H9 (cell line): ENCODE measurements at regions not wholly inside any gene's neighbourhood (a gene's known extent, or its start where the extent isn't known, plus 50 kb on each side); places are given as distances from the start of the nearest gene placed in this dataset.

Experiments
- DNase-seq: peaks from one replicate; pipeline ENCODE4 v3.0.0-alpha.2; 2017
- H2AFZ ChIP-seq: one replicate; pipeline ENCODE4 v1.6.1; 2013; ENCODE audit warnings: mild to moderate bottlenecking, low read length, control low read depth, moderate library complexity
- H2AK5ac ChIP-seq: 2 replicates; pipeline ENCODE4 v1.6.1; 2013; ENCODE audit warnings: low read length, control low read depth, mixed read lengths; ENCODE audit not compliant: insufficient read length
- H2BK120ac ChIP-seq: one replicate; pipeline ENCODE4 v1.6.1; 2013; ENCODE audit warnings: low read depth, mild to moderate bottlenecking, low read length, control low read depth, inconsistent platforms; ENCODE audit not compliant: poor library complexity, severe bottlenecking
- H2BK12ac ChIP-seq: 2 replicates; pipeline ENCODE4 v1.6.1; 2013; ENCODE audit warnings: low read length, control low read depth, mixed read lengths, low read depth; ENCODE audit not compliant: insufficient read length
- H2BK15ac ChIP-seq: 2 replicates; pipeline ENCODE4 v1.6.1; 2013; ENCODE audit warnings: low read depth, low read length, control low read depth
- H2BK20ac ChIP-seq: one replicate; pipeline ENCODE4 v1.6.1; 2013; ENCODE audit warnings: low read depth, mild to moderate bottlenecking, low read length, control low read depth, inconsistent platforms; ENCODE audit not compliant: poor library complexity, severe bottlenecking
- H2BK5ac ChIP-seq: 2 replicates; pipeline ENCODE4 v1.6.1; 2013; ENCODE audit warnings: low read length, control low read depth, mixed read lengths; ENCODE audit not compliant: insufficient read length
- H3K14ac ChIP-seq: 2 replicates; pipeline ENCODE4 v1.6.1; 2013; ENCODE audit warnings: low read length, control low read depth; ENCODE audit not compliant: insufficient read depth
- H3K18ac ChIP-seq: 2 replicates; pipeline ENCODE4 v1.6.1; 2013; ENCODE audit warnings: low read depth, mild to moderate bottlenecking, mixed read lengths, low read length, control low read depth; ENCODE audit not compliant: insufficient read length
- H3K23ac ChIP-seq: 2 replicates; pipeline ENCODE4 v1.6.1; 2013; ENCODE audit warnings: low read length, control low read depth, mixed read lengths, low read depth; ENCODE audit not compliant: insufficient read length
- H3K23me2 ChIP-seq: 2 replicates; pipeline ENCODE4 v1.6.1; 2013; ENCODE audit warnings: low read depth, mild to moderate bottlenecking, mixed read lengths, low read length, control low read depth; ENCODE audit not compliant: insufficient read length, poor library complexity, severe bottlenecking
- H3K27ac ChIP-seq: 2 replicates; pipeline ENCODE4 v1.5.1; 2013; ENCODE audit warnings: low read length, control low read depth, mixed read lengths, low read depth; ENCODE audit not compliant: insufficient read length
- H3K27me3 ChIP-seq: 2 replicates; pipeline ENCODE4 v1.6.1; 2013; ENCODE audit warnings: low read length, control low read depth, inconsistent platforms; ENCODE audit not compliant: insufficient read depth
- H3K4ac ChIP-seq: 2 replicates; pipeline ENCODE4 v1.6.1; 2013; ENCODE audit warnings: low read depth, mild to moderate bottlenecking, control low read depth, inconsistent platforms, low read length, moderate library complexity
- H3K4me1 ChIP-seq: 2 replicates; pipeline ENCODE4 v1.6.1; 2013; ENCODE audit warnings: low read length, control low read depth, inconsistent platforms; ENCODE audit not compliant: insufficient read depth
- H3K4me2 ChIP-seq: 2 replicates; pipeline ENCODE4 v1.6.1; 2013; ENCODE audit warnings: low read length, control low read depth, mixed read lengths; ENCODE audit not compliant: insufficient read length, insufficient read depth
- H3K56ac ChIP-seq: 2 replicates; pipeline ENCODE4 v1.6.1; 2013; ENCODE audit warnings: low read depth, mild to moderate bottlenecking, mixed read lengths, low read length, control low read depth; ENCODE audit not compliant: insufficient read length
- H3K79me1 ChIP-seq: 2 replicates; pipeline ENCODE4 v1.6.1; 2013; ENCODE audit warnings: low read depth, mild to moderate bottlenecking, moderate library complexity, low read length, control low read depth, inconsistent platforms; ENCODE audit not compliant: insufficient read depth, poor library complexity, severe bottlenecking
- H3K79me2 ChIP-seq: 2 replicates; pipeline ENCODE4 v1.6.1; 2013; ENCODE audit warnings: low read length, control low read depth, inconsistent platforms; ENCODE audit not compliant: insufficient read depth
- H3K9ac ChIP-seq: 2 replicates; pipeline ENCODE4 v1.6.1; 2013; ENCODE audit warnings: low read length, control low read depth, mixed read lengths; ENCODE audit not compliant: insufficient read length; ENCODE audit errors: extremely low read depth
- H3K9me3 ChIP-seq: one replicate; pipeline ENCODE4 v1.6.1; 2013; ENCODE audit warnings: low read depth, low read length, inconsistent platforms; ENCODE audit not compliant: control insufficient read depth
- H3T11ph ChIP-seq: one replicate; pipeline ENCODE4 v1.6.1; 2013; ENCODE audit warnings: mild to moderate bottlenecking, low read length, control low read depth, inconsistent platforms
- H4K20me1 ChIP-seq: one replicate; pipeline ENCODE4 v1.6.1; 2013; ENCODE audit not compliant: control insufficient read depth, insufficient read length, insufficient read depth
- H4K5ac ChIP-seq: 2 replicates; pipeline ENCODE4 v1.6.1; 2013; ENCODE audit warnings: low read depth, mild to moderate bottlenecking, mixed read lengths, low read length, control low read depth; ENCODE audit not compliant: insufficient read length
- H4K8ac ChIP-seq: replicated peaks from 2 replicates; pipeline ENCODE4 v1.6.1; 2013; ENCODE audit warnings: low read length, control low read depth, mixed read lengths, low read depth; ENCODE audit not compliant: insufficient read length
- H4K91ac ChIP-seq: 2 replicates; pipeline ENCODE4 v1.6.1; 2013; ENCODE audit warnings: low read depth, mild to moderate bottlenecking, moderate library complexity, mixed read lengths, low read length, control low read depth; ENCODE audit not compliant: insufficient read length
- H3K27ac Mint-ChIP-seq, 3 experiments: 2 replicates in 2 of 3; 3 replicates in 1 of 3; pipeline ENCODE4 v1.8.0; 2020 to 2021; ENCODE audit warnings: mixed read lengths in 3 of 3, mild to moderate bottlenecking in 1 of 3, moderate library complexity in 1 of 3
- H3K27me3 Mint-ChIP-seq: 2 replicates; pipeline ENCODE4 v1.8.0; 2021; ENCODE audit warnings: low read depth, mild to moderate bottlenecking, moderate library complexity, mixed read lengths
- H3K36me3 Mint-ChIP-seq, 3 experiments: 2 replicates in 2 of 3; 3 replicates in 1 of 3; pipeline ENCODE4 v1.8.0; 2020 to 2021; ENCODE audit warnings: low read depth in 3 of 3, mixed read lengths in 3 of 3; ENCODE audit not compliant: insufficient read depth in 1 of 3
- H3K4me1 Mint-ChIP-seq, 2 experiments: 2 replicates each; pipeline ENCODE4 v1.8.0; 2020; ENCODE audit warnings: mixed read lengths in 2 of 2
- H3K4me3 Mint-ChIP-seq, 2 experiments: 2 replicates in 1 of 2; 3 replicates in 1 of 2; pipeline ENCODE4 v1.8.0; 2020 to 2021; ENCODE audit warnings: mild to moderate bottlenecking in 2 of 2, mixed read lengths in 2 of 2, moderate library complexity in 1 of 2
- H3K9me3 Mint-ChIP-seq, 2 experiments: 2 replicates in 1 of 2; 3 replicates in 1 of 2; pipeline ENCODE4 v1.8.0; 2020; ENCODE audit warnings: mild to moderate bottlenecking in 2 of 2, mixed read lengths in 2 of 2, moderate library complexity in 1 of 2
- CTCF ChIP-seq: fragments of 200-600 bp; sonication (generic); conservative IDR thresholded peaks from 3 replicates; pipeline ENCODE4 v1.8.0; 2021; ENCODE audit warnings: antibody characterized with exemption, mild to moderate bottlenecking
- WGBS: extraction: QIAGEN DNeasy Blood & Tissue Kit; methylation state at CpG from one replicate; pipeline ENCODE4 v1.1.7; 2013; ENCODE audit warnings: missing lambda C conversion rate, low lambda C conversion rate, mixed read lengths; ENCODE audit not compliant: insufficient read length; ENCODE audit errors: extremely low coverage; 5-methylcytosine and 5-hydroxymethylcytosine counted together

GRCh38 chr20:24744747-24745146, 204.3 kb upstream of the CST7 start:
- H3K4me1 Mint-ChIP-seq, result peaks cover 30 to 36% of the 10 kb centered on the region in 2 experiments
- no peak overlapping the region for H3K4me3 Mint-ChIP-seq
- TF ChIP-seq CTCF, result no peak
- H2AK5ac ChIP-seq, result no peak overlapping the region
- no CpG with 5 or more reads among the region's 3 CpGs for WGBS
- no peak overlapping the region for H3K56ac ChIP-seq
- H3K9ac ChIP-seq, result no peak overlapping the region
- H2BK20ac ChIP-seq, result no peak overlapping the region
- no peaks in the 10 kb centered on the region for H3K79me2 ChIP-seq
- H3K27ac Mint-ChIP-seq, result no peak overlapping the region
- H2BK5ac ChIP-seq, result no peak overlapping the region
- H3K27ac ChIP-seq, result no peak overlapping the region
- no peak overlapping the region for H4K91ac ChIP-seq
- peaks cover 2% of the 10 kb centered on the region for H3K27me3 Mint-ChIP-seq
- no peaks in the 10 kb centered on the region for H3K9me3 ChIP-seq
- H4K5ac ChIP-seq, result no peak overlapping the region
- no peak overlapping the region for H3K4ac ChIP-seq
- 0 out of 2 replicates have a peak, but pooled peaks cover 8% of the 10 kb centered on the region for H3K4me1 ChIP-seq
- H4K20me1 ChIP-seq, result no peaks in the 10 kb centered on the region
- no peak overlapping the region for H3K4me2 ChIP-seq
- H2AFZ ChIP-seq, result no peak overlapping the region
- H3K27me3 ChIP-seq, result no peaks in the 10 kb centered on the region
- H3K18ac ChIP-seq, result no peak overlapping the region
- H3K9me3 Mint-ChIP-seq, result no peaks in the 10 kb centered on the region
- H4K8ac ChIP-seq, result no peak overlapping the region
- no peaks in the 10 kb centered on the region for H3K79me1 ChIP-seq
- DNase-seq, result no peak
- no peak overlapping the region for H3K14ac ChIP-seq
- no peak overlapping the region for H3T11ph ChIP-seq
- no peaks in the 10 kb centered on the region for H3K23me2 ChIP-seq
- no peak overlapping the region for H3K23ac ChIP-seq
- H2BK12ac ChIP-seq, result no peak overlapping the region
- no peak overlapping the region for H2BK120ac ChIP-seq
- H3K36me3 Mint-ChIP-seq, result no peaks in the 10 kb centered on the region
- H2BK15ac ChIP-seq, result no peak overlapping the region
